ENCODE measurements at regions not wholly inside any gene's neighbourhood (a gene's known extent, or its start where the extent isn't known, plus 50 kb on each side); places are given as distances from the start of the nearest gene placed in this dataset.

GRCh38 chr2:15719566-15720313 is 128.1 kb downstream of the DDX1 start:
- TF ChIP-seq CTCF (IDR thresholded peaks at IDR 0.05; ENCODE audit: borderline replicate concordance, extremely low read depth, low read length, poor library complexity, severe bottlenecking) (no peak), EZH2 (IDR thresholded peaks at IDR 0.05; ENCODE audit: borderline replicate concordance, low read depth, low read length, severe bottlenecking) (no peak)

Data from DND-41 (cell line).